Activated B cell treated with CpG ODN at 0.5 μM for 24 hours (primary cell): ENCODE measurements at regions not wholly inside any gene's neighbourhood (a gene's known extent, or its start where the extent isn't known, plus 50 kb on each side); places are given as distances from the start of the nearest gene placed in this dataset.

Experiments used
- ATAC-seq: fragments of 200-7000 bp; cut with Tn5 transposase; one replicate; pipeline ENCODE4 v1.10.0; 2021; ENCODE audit warnings: low read depth, mild to moderate bottlenecking, moderate library complexity
- CTCF ChIA-PET: fragments of 350-600 bp; sonication (Branson Sonifier 250); formaldehyde crosslinking; loops from one replicate; lab custom pipeline; 2021; ENCODE audit warnings: antibody characterized with exemption; lab: Charles Lee
- POLR2A ChIA-PET: fragments of 350-600 bp; sonication (Branson Sonifier 250); formaldehyde crosslinking; loops from one replicate; lab custom pipeline; 2021; ENCODE audit warnings: antibody characterized with exemption; lab: Charles Lee
- DNase-seq: peaks from one replicate; pipeline ENCODE4 v3.0.0; 2022
- H3K27ac Mint-ChIP-seq: one replicate; pipeline ENCODE4 v1.8.0; 2020; ENCODE audit warnings: mixed read lengths
- H3K27me3 Mint-ChIP-seq: one replicate; pipeline ENCODE4 v1.8.0; 2021; ENCODE audit warnings: mixed read lengths
- H3K36me3 Mint-ChIP-seq: one replicate; pipeline ENCODE4 v1.8.0; 2021; ENCODE audit warnings: low read depth, mixed read lengths
- H3K4me1 Mint-ChIP-seq: one replicate; pipeline ENCODE4 v1.8.0; 2021; ENCODE audit warnings: mixed read lengths
- H3K4me3 Mint-ChIP-seq: one replicate; pipeline ENCODE4 v1.8.0; 2020; ENCODE audit warnings: mild to moderate bottlenecking, mixed read lengths
- H3K9me3 Mint-ChIP-seq: one replicate; pipeline ENCODE4 v1.8.0; 2020; ENCODE audit warnings: mixed read lengths
- CTCF ChIP-seq: fragments of 200-600 bp; IDR thresholded peaks from one replicate; pipeline ENCODE4 v1.8.0; 2022; ENCODE audit warnings: antibody characterized with exemption, mild to moderate bottlenecking
- intact Hi-C: fragments of 100-400 bp; cut with micrococcal nuclease; formaldehyde crosslinking; loops from one replicate; pipeline ENCODE4 v1.15.1; 2024

GRCh38 chr19:29413435-29413834 is 112.4 kb upstream of the VSTM2B start:
- intact Hi-C loops: no loop called here
- no peak for DNase-seq
- CTCF ChIA-PET: no interaction called here
- TF ChIP-seq CTCF: no peak
- no peak for ATAC-seq
- Mint-ChIP-seq H3K36me3 (no peaks in the 10 kb centered on the region), H3K4me1 (no peaks in the 10 kb centered on the region), H3K27ac (no peak overlapping the region), H3K4me3 (no peak overlapping the region), H3K9me3 (no peaks in the 10 kb centered on the region), H3K27me3 (no peaks in the 10 kb centered on the region)
- POLR2A ChIA-PET: no interaction called here

DNA sequence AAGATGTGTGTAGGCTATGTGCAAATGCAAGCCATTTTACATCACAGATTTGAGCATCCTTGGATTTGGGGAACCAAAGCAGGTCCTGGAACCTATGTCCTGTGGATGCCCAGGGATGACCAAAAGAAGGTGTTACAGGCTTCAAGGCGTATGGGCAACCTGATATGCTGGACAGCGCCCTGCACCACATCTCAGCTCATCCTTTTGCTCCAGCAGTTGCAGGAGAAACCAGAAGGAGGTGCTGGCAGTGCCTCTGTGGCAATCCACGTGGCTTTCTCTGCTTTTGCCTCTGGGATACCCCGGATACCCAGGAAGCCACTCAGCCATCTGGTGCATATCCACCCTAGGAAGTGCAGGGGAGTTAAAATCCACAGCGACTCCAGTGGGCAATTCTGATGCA is 110.3 kb upstream of the VSTM2B start:
- ATAC-seq (no peak), DNase-seq (no peak)
- intact Hi-C loops: no loop called here
- ChIA-PET POLR2A (no interaction called here), CTCF (no interaction called here)
- Mint-ChIP-seq H3K4me3 (no peak overlapping the region), H3K36me3 (no peaks in the 10 kb centered on the region), H3K9me3 (no peaks in the 10 kb centered on the region), H3K27ac (no peak overlapping the region), H3K27me3 (no peaks in the 10 kb centered on the region), H3K4me1 (no peaks in the 10 kb centered on the region)
- no peak for TF ChIP-seq CTCF

DNA sequence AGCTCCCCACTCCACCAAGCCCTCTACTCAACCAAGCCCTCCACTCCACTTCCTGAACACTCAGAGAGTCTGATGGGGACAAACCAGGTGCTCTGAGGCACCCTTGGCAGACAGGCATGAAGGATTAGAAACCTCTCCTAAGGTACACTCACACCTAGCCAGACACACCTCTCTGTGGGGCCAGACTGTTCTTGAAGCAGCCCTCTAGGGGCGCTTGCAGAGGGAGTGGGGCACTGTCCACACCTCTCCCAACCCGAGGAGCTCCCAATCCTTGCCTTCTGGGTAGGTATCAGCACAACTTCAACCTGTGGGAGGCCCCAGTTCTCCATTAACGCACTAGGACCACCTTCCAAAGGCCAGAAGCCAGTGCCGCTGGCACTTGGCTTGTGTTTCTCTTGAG is 108.7 kb upstream of the VSTM2B start:
- no peak overlapping the region for H3K4me3 Mint-ChIP-seq
- intact Hi-C loops: no loop called here
- CTCF ChIA-PET: no interaction called here
- no peaks in the 10 kb centered on the region for H3K4me1 Mint-ChIP-seq
- DNase-seq (no peak), ATAC-seq (no peak)
- H3K27me3 Mint-ChIP-seq: no peaks in the 10 kb centered on the region
- no peak overlapping the region for H3K27ac Mint-ChIP-seq
- H3K36me3 Mint-ChIP-seq: no peaks in the 10 kb centered on the region
- no peaks in the 10 kb centered on the region for H3K9me3 Mint-ChIP-seq
- POLR2A ChIA-PET: no interaction called here
- no peak for TF ChIP-seq CTCF

GRCh38 chr19:29418201-29418600 is 107.6 kb upstream of the VSTM2B start:
- no peak for ATAC-seq
- ChIA-PET POLR2A (no interaction called here), CTCF (no interaction called here)
- Mint-ChIP-seq H3K27ac (no peak overlapping the region), H3K4me1 (no peaks in the 10 kb centered on the region), H3K27me3 (no peaks in the 10 kb centered on the region), H3K9me3 (no peaks in the 10 kb centered on the region), H3K36me3 (no peaks in the 10 kb centered on the region), H3K4me3 (no peak overlapping the region)
- intact Hi-C loops: no loop called here
- TF ChIP-seq CTCF: no peak
- no peak for DNase-seq

- Mint-ChIP-seq H3K27ac (no peak overlapping the region), H3K27me3 (no peaks in the 10 kb centered on the region), H3K9me3 (no peaks in the 10 kb centered on the region), H3K4me3 (no peak overlapping the region), H3K36me3 (no peaks in the 10 kb centered on the region), H3K4me1 (no peaks in the 10 kb centered on the region)
- TF ChIP-seq CTCF: no peak
- ATAC-seq: no peak
- intact Hi-C loops: no loop called here
- ChIA-PET CTCF (no interaction called here), POLR2A (no interaction called here)
- DNase-seq: no peak
Observed at GRCh38 chr19:29420065-29420464, 105.7 kb upstream of the VSTM2B start.
